Gastrocnemius medialis (tissue), 4 donors: ENCODE measurements at regions not wholly inside any gene's neighbourhood (a gene's known extent, or its start where the extent isn't known, plus 50 kb on each side); places are given as distances from the start of the nearest gene placed in this dataset.

Experiments
- POLR2A ChIP-seq, 2 donors: fragments of 450-650 bp; IDR thresholded peaks; one replicate each; pipeline ENCODE4 v1.6.1; 2017; ENCODE audit warnings: antibody characterized with exemption in 2 of 2, mild to moderate bottlenecking in 2 of 2, moderate library complexity in 2 of 2
- TF ChIP-seq, protein P1 (sequence below), 5 experiments: fragments of 450-650 bp in 3 of 5; fragments of 200-600 bp in 2 of 5; sonication (generic) in 2 of 5; IDR thresholded peaks in 4 of 5; conservative IDR thresholded peaks in 1 of 5; 1 replicate in 4 of 5; 2 replicates in 1 of 5; pipeline ENCODE4 v1.5.1; 2016 to 2019; ENCODE audit warnings: antibody characterized with exemption in 5 of 5, mild to moderate bottlenecking in 3 of 5, moderate library complexity in 3 of 5

DNA sequence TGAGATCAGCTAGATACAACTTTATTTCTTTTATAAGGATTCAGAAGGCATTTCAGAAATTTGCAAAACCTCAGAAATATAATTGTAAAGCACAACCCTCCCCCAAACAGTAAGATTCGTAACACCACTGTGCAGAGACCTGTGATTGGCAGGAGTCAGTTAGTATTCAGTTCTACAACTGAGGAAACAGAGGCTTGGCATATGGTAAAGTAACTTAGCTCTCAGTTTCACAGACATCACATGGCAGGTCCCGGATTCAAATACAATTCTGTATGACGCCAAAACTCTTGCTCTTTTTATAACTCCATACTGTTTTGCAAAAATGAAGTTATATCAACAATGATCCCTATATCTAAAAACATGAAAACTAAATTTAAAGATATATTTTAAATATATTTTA is 225.6 kb upstream of the LMCD1 start:
- TF ChIP-seq, protein P1, sequence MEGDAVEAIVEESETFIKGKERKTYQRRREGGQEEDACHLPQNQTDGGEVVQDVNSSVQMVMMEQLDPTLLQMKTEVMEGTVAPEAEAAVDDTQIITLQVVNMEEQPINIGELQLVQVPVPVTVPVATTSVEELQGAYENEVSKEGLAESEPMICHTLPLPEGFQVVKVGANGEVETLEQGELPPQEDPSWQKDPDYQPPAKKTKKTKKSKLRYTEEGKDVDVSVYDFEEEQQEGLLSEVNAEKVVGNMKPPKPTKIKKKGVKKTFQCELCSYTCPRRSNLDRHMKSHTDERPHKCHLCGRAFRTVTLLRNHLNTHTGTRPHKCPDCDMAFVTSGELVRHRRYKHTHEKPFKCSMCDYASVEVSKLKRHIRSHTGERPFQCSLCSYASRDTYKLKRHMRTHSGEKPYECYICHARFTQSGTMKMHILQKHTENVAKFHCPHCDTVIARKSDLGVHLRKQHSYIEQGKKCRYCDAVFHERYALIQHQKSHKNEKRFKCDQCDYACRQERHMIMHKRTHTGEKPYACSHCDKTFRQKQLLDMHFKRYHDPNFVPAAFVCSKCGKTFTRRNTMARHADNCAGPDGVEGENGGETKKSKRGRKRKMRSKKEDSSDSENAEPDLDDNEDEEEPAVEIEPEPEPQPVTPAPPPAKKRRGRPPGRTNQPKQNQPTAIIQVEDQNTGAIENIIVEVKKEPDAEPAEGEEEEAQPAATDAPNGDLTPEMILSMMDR (IDR thresholded peaks at IDR 0.05 in 4 of 5, conservative IDR thresholded peaks at IDR 0.05 in 1 of 5): no peak
- TF ChIP-seq POLR2A (IDR thresholded peaks at IDR 0.05): no peak
